VCaP (cell line): ENCODE measurements at regions not wholly inside any gene's neighbourhood (a gene's known extent, or its start where the extent isn't known, plus 50 kb on each side); places are given as distances from the start of the nearest gene placed in this dataset.

Experiments used
- H3K27ac ChIP-seq: fragments of 450-650 bp; 2 replicates; pipeline ENCODE4 v1.5.1; 2017
- CTCF ChIP-seq: fragments of 450-650 bp; conservative IDR thresholded peaks from 2 replicates; pipeline ENCODE4 v1.5.1; 2017; ENCODE audit warnings: mild to moderate bottlenecking, moderate library complexity

GRCh38 chr13:86877441-86877840 lies 793.7 kb upstream of the SLITRK5 start:
- H3K27ac ChIP-seq: no peak overlapping the region
- TF ChIP-seq CTCF: no peak

GRCh38 chr13:86878781-86879180 lies 792.4 kb upstream of the SLITRK5 start:
- H3K27ac ChIP-seq: no peak overlapping the region
- no peak for TF ChIP-seq CTCF

GRCh38 chr13:86881390-86881789 lies 789.8 kb upstream of the SLITRK5 start:
- H3K27ac ChIP-seq: no peak overlapping the region
- TF ChIP-seq CTCF: no peak

GRCh38 chr13:86882107-86882506 lies 789.1 kb upstream of the SLITRK5 start:
- no peak for TF ChIP-seq CTCF
- no peak overlapping the region for H3K27ac ChIP-seq

GRCh38 chr13:86882835-86883234 lies 788.3 kb upstream of the SLITRK5 start:
- no peak overlapping the region for H3K27ac ChIP-seq
- TF ChIP-seq CTCF: no peak

- no peak overlapping the region for H3K27ac ChIP-seq
- no peak for TF ChIP-seq CTCF
Observed at GRCh38 chr13:86892330-86892729, 778.8 kb upstream of the SLITRK5 start.

GRCh38 chr13:86900906-86901305 lies 770.3 kb upstream of the SLITRK5 start:
- H3K27ac ChIP-seq: no peak overlapping the region
- no peak for TF ChIP-seq CTCF
